Activated CD4-positive, CD25-positive, alpha-beta regulatory T cell (primary cell): ENCODE measurements at regions not wholly inside any gene's neighbourhood (a gene's known extent, or its start where the extent isn't known, plus 50 kb on each side); places are given as distances from the start of the nearest gene placed in this dataset.

Source experiments
- DNase-seq, 4 experiments: peaks; one replicate each; lab custom pipeline; 2025; lab: John Stamatoyannopoulos, UW

DNA sequence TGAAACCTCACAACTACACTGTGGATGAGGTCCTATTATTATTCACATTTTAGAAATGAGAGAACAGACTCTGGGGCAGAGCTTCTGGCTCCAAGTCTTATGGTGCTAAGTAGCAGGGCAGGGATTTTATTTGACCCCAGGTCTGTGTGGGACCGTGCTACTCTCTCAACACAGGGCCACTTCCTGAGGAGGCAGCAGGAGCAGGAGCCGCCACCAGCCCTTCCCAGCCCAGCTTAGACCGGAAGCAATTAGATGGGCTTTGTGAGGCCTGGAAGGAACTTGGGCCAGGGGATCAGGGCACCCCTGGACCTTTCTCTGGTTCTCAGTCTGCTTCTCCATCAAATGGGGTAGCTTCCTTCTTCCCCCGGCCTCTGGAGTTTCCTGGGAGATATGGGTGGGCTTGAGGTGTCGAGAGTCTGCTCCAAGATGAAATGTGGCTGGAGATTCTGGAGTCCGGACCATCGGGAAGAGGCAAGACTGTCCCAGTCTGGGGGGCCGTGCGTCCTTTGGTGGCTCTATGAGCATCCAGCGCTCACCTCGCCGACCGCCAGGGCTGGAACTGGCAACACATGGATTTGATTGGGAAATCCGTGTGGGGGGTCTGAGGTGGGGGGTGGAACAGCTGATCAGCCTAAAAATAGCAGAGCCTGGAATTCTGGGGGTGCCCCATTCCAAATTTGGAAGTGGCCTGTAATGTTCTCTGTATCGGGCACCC is 136.8 kb downstream of the FOXD2 start:
- DNase-seq: no peak

GRCh38 chr1:47575855-47576757 is 138.3 kb downstream of the FOXD2 start:
- no peak for DNase-seq

- no peak for DNase-seq
These were observed 138.9 kb downstream of the FOXD2 start for GRCh38 chr1:47576758-47577115.

GRCh38 chr1:47577303-47578025 is 139.6 kb downstream of the FOXD2 start:
- DNase-seq: no peak

DNA sequence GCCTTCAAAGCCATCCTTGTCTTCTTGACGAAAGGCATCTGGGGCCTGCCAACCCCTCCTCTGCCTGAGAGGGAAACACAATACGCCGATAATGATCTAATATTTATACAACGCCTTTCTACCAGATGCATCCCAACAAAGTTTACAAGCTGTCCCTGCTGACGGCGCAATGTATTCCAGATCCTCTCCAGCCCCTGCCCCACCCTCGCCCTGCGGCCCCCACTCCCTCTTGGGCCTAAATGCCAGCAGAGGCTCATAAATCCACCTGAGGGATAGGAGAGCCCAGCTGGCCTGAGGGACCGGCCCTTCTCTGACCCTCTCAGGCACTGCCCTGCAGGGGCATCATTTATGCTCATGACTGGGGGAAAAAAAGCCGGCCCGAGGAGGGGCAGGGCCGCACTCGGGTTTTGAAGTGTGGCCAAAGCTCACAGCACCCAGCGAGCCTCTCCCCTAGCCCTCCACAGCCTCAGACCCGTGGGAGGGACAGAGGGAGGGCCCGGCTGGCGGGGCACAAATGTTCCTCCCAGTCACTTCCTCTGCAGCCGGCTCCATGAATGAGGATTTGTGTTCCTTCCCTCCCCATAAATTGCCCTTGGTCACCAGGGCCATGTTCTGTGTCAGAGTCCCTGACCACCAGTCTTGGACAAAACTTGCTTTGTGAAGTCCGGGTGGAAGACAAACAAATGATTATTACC is 140.3 kb downstream of the FOXD2 start:
- no peak for DNase-seq

DNA sequence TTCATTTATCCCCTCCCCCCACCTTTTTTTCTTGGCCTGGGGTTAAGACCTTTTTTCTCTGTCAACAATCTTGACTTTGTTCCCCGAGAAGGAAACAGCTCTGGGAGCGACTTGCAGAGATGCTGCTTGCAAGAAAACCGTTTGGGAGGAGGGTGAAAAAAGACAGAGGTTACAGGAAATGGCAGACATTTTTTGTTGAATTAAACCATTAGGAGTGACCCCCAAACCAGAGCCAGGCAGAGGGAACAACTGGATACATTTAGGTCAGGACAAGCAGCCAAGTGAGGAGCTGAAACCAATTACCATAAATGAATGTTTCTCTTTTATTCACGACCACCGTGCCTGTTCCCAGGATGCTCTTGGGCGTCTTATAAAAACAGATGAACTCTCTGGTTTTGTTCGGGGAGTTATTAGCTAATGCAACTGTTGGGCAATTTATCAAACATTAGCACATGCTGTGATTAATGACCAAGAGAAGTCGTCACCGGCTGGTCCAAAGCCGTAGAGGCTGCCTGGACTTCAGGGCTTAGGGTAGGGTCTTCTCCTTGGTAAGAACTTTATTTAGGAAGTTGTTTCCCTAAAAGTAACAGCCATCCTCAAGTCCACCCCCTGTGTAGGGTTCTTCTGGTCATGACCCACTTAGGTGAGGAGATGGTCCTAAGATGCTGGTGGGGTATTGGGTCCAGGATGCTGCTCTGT is 141.0 kb downstream of the FOXD2 start:
- no peak for DNase-seq

DNA sequence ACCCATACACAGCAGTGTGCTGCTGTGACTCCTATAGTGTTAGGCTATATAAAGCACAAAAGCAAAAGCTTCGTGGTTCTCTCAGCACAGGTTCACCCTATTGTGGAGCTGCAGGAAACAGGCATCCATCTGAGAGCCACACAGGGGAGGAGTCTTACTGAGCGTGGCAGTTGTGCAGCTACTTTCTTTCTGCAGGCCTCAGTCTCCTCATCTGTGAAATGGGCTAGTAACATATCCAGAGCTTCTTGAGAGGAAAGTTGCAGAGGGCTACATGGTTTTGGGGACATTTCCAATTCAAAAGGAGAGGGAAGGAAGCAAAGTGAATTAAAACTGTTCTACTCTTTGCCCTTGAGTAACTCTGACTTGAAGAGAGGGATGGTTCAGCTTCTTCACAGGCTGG is 142.0 kb downstream of the FOXD2 start:
- DNase-seq: no peak

DNA sequence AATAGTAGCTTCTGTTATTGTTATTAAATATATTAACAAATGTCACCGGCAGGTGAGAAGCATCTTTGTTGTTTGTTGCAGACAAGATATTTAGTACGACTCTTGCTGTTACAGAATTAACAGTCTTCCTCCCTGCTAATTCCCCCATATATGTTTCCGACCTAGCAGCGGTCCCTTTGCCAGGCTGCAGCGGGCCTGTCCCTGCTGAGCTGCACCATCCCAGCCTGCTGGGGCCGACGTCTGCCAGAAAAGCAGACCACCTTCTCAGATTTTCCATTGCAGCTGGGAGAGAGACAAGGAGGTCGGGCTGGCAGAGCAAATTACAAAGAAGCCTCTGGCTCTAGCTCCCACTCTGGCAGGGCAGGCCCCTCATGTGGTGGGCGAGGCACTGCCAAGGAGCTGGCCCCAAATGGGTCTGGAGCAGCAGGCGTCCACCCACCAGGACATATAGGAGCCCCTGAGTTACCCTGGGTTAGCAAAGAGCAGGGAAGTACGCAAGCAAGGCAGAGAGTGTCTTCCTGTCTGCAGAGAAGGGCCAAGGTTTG is 142.7 kb downstream of the FOXD2 start:
- DNase-seq: no peak

- no peak for DNase-seq
These were observed 145.2 kb downstream of the FOXD2 start for GRCh38 chr1:47582891-47583608.

DNA sequence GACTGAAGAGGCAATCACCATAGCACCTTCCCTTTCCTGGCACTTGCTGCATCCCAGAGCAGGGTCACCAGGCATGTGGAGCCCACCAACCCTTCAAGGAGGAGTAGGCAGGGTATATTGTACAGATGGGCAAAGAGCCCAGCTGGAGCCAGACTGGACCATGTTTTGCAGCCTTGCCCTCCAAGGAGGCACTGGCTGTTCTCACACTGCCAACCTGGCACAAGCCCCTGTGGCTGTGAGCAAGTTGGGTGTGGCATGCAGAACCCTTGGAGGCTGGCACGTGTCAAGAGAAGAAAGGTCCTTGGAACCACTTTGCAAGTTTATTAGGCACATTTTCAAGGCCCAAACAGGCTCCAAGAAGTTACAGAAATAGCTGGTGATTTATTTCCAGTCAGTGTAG is 146.4 kb downstream of the FOXD2 start:
- DNase-seq: no peak

GRCh38 chr1:47585141-47585902 is 147.5 kb downstream of the FOXD2 start:
- no peak for DNase-seq

DNA sequence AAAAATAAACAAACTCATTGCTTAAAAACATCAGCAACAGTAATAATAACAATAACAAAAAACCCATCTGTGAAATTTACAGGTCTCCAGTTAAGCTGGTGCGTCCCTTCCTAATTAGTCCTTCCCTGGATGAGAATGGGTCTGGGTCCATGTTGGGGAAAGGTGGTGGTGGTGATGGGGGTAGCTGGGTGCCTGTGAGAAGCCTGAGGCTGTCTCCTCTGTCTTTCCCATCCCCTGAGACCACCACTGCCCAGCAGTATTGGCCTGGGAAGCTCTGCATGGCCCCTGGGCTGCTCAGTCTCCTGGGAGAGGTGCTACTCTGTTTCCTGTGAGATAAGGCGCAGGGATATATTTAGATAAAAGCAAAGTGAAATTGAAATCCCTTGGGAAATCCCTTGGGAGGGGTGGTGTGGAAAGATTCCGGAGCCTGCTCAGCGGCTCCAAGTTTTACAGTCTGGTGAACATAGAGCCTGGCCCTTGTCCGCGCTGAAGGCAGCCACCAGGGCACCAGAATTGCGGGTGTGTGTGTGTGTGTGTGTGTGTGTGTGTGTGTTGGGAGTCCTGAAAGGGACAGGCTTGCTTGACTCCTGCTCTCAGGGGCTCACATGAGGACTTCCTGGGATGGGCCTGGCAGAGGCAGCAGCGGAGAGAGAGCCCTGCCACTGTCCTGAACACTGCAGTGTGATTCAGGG is 150.2 kb downstream of the FOXD2 start:
- no peak for DNase-seq

GRCh38 chr1:47590523-47591225 is 152.8 kb downstream of the FOXD2 start:
- no peak for DNase-seq

GRCh38 chr1:47591801-47592200 is 154.0 kb downstream of the FOXD2 start:
- DNase-seq: no peak

DNA sequence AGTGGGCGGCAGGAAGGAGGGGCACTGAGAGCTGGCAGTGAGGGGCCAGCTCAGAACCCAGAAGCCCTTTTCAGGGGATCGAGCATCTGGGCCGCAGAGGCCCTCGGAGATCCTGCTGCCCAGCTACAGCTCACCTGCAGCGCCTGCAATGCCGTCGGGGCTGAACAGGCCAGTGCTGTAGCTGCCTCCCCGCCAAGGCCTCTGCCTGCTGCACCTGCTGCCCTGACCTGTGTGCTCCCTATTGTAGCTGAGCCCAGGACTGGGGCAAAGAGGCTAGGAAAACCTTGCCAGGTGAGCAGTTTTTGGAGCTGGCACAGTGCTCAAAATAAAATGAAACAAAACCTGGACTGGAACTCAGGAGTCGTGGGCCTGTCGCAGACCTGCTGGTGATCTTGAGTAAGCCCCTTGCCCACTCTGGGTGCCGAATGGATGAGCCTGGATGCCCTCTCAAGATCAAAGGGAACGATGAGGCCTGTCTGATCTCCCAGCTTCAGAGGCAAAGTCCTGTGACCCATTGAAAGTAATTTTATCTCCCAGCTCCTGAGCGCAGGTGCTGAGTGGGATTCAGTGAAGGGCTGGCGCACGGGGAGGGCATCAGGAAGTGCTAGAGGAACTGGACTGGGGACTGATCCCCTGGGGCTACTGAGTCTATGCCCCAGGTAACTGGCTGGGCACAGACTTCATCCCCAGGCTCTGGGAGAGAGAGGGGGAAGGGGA is 154.6 kb downstream of the FOXD2 start:
- no peak for DNase-seq

DNA sequence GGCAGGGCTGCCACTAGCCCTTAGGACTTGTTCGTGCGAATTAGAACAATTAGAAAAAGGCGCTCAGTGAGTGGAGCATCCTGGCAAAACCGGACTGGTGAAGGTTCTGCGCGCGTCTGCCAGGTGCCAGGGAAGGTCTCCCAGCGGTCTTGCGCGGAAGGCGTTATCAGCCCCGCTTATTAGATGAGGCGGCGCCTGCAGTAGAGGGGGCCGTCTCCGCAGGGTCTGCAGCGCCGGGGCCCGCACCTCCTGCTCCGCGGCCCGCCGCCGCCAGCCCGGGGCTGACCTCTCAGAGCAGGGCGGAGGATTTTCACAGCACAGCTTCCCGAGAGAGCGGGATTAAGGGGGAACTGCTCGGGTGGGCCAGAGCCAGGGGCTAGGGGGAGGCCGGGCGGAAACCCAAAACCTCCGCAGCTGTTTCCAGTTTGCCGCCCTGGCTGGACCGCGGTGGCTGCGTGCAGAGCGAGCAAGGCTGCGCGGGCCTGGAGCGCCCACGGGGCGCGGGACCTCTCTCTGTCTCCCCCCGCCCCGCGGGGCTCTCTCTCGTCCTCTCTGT is 155.2 kb downstream of the FOXD2 start:
- DNase-seq: no peak

DNA sequence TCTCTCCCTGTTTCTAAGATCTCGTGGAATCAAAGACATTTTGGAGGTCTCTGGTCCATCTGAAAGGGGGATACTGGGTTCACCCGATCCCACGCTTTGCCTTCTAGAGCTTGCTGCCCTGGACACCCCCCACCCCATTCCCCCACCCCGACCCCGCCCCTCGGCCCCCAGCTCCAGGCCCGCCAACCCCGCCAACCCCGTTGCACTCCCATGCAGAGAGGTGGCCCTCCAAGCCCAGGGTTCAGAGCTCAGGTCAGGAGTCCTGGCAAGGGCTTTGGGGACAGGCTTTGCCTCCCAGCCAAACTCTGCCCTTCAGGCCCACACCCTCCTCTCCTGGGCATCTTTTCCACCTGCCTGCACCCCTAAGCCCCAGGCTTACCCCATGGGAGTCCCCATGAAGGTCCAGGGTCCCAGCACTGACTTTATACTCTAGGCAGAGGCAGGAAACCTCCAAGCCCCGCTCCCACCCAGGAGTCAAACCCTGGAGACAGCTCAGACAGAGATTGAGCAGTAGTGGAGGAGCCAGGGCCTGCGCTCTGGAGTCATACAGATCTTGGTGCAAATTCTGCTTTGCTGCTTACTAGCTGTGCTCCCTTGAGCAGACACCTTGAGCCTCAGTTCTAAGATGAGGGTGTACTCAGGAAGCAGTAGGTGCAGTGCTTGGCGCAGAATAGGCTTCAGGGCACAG is 155.9 kb downstream of the FOXD2 start:
- DNase-seq: no peak
